ENCODE measurements at regions not wholly inside any gene's neighbourhood (a gene's known extent, or its start where the extent isn't known, plus 50 kb on each side); places are given as distances from the start of the nearest gene placed in this dataset.
"Not testable (repeated sequence)": the region's sequence is repeated elsewhere in the genome, so short reads cannot be mapped to it uniquely, and the experiment has no call there.

DNA sequence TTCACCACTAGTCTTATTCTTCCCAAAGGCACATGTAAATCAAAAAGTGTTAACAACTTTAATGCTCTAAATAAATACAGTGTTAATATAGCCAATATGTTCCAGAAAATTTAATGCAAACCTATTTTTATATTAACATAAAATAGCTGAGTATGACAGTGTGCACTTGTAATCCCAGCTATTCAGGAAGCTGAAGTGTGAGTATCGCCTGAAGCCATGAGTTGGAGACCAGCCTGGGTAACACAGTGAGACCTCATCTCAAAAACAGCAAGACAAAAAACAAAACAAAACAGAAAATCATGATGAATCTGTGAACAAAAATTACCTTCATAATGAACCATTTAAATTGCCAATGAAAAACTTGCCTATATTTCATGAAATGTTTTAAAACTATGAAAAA lies 798.9 kb downstream of the SLC6A15 start:
- no peak for DNase-seq

GRCh38 chr12:84103886-84104285 lies 808.7 kb downstream of the SLC6A15 start:
- not testable (repeated sequence) for DNase-seq

GRCh38 chr12:84101963-84102362 lies 810.6 kb downstream of the SLC6A15 start:
- DNase-seq: not testable (repeated sequence)

DNA sequence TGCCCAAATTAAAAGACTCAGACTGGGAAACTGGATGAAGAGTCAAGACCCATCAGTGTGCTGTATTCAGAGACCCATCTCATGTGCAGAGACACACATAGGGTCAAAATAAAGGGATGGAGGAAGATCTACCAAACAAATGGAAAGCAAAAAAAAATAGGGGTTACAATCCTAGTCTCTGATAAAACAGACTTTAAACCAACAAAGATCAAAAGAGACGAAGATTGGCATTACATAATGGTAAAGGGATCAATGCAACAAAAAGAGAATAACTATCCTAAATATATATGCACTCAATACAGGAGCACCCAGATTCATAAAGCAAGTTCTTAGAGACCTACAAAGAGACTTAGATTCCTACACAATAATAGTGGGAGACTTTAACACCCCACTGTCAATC lies 813.0 kb downstream of the SLC6A15 start:
- DNase-seq: not testable (repeated sequence)

GRCh38 chr12:84091651-84092050 lies 820.9 kb downstream of the SLC6A15 start:
- no peak for DNase-seq

DNA sequence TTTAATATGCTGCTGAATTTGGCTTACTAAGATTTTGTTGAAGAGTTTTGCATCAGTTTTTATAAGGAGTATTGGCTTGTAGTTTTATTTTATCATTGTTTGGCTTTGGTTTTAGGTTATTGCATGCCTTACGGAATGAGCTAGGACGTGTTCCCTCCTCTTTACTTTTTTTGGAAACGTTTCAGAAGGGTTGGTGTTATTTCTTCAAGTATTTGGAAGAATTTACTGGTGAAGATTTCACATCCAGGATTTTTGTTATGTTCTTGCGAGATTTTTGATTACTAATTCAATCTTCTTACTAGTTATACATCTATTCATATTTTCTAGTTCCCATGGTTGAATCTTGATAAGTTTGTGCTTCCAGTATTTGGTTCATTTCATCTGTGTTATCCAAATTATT lies 823.2 kb downstream of the SLC6A15 start:
- no peak for DNase-seq

- DNase-seq: no peak
These were observed 827.6 kb downstream of the SLC6A15 start for GRCh38 chr12:84085046-84085445.

- DNase-seq: no peak
These were observed 833.0 kb downstream of the SLC6A15 start for GRCh38 chr12:84079626-84080025.

- DNase-seq: no peak
These were observed 834.9 kb downstream of the SLC6A15 start for GRCh38 chr12:84077679-84078078.

DNA sequence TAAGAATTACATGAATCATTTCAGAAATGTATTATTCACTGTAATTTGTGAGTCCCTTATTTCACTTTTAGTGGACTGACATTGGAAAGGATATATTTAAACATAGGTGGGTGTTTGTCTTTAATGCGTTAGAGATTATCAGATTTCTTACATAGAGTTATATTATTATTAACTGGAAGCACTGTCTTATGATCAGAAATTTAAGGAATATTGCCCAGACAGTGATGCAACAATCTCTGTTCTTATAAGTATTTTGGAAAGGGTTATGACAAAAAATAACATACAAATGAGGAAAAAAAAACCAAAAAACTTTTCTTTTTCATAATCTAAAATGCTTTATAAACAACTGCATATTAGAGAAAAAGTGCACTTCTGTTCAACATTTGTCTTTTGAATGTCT lies 836.6 kb downstream of the SLC6A15 start:
- no peak for DNase-seq

DNA sequence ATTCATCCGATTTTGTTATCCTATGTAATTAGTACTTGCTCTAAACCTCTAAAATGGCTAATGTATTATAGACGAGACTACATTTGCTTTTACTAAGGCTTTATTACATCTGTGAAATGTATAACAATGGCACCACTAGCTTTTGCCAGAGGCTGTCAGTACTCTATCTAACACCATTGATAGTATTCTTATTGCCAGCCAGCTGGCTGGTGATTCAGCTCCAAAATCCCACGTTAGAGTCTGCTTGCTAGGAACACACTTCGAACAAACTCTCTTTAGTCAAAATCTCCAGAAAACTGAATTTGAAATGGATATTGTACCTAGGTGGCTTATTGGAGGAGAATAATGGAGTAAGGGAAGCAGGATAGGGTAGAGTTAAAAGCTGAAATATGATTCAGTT lies 839.2 kb downstream of the SLC6A15 start:
- no peak for DNase-seq

- no peak for DNase-seq
These were observed 839.6 kb downstream of the SLC6A15 start for GRCh38 chr12:84072961-84073360.

GRCh38 chr12:84070292-84070691 lies 842.3 kb downstream of the SLC6A15 start:
- no peak for DNase-seq

- no peak for DNase-seq
These were observed 842.9 kb downstream of the SLC6A15 start for GRCh38 chr12:84069699-84070098.

DNA sequence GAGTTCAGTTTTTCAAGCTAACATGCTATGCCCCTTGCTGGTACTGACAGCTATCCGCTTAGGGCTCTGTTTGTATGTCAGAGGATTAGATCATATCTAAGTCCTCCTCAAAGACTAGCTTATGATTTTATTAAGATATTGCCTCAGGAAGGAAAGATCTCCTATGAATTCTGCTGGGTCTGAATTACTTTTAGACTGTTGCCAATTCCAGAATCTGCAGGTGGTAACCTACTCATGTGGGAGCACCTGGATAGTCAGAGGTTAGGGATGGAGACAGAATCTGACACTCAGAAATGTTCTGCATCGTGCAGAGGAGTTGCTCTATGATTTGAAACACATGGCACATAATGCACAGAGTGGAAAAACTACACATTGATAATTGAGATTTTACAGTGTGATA lies 843.4 kb downstream of the SLC6A15 start:
- DNase-seq: no peak

DNA sequence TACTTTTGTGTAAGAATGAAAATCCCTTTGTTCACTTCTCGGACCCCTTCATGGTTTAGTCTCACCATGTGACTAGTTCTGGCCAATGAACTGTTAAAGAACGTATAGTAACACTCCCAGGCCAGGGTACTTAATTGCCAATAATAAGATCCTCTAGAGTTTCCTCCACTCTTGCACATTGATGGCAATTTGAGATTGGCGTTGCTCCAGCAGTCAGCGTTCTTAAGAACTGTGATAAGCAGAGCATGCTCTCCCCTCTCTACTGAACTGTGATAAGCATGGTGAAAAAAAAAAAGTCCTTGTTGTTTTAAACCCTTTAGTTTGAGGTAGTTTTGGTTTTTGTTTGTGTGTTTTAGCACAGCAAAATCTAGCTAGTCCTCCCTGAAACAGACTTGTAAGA lies 854.5 kb downstream of the SLC6A15 start:
- no peak for DNase-seq

- no peak for DNase-seq
These were observed 857.8 kb downstream of the SLC6A15 start for GRCh38 chr12:84054811-84055210.

DNA sequence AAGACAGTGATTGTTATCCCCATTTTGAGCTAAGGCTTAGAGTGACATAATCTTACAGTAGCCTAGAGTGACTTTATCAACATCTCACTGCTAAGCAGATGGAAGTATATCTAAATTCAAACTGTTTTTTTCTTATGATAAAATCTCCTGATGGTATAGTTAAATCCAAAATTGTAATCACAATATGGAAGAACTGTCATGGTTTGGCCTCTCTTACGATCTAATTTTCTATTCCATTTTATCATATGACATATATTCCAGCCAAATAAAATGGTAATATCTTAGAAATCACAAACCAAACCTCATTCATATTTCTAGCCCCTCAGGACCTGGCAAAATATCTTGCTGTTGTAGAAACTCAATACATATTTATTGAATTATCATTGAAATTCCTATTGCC lies 864.7 kb downstream of the SLC6A15 start:
- no peak for DNase-seq

DNA sequence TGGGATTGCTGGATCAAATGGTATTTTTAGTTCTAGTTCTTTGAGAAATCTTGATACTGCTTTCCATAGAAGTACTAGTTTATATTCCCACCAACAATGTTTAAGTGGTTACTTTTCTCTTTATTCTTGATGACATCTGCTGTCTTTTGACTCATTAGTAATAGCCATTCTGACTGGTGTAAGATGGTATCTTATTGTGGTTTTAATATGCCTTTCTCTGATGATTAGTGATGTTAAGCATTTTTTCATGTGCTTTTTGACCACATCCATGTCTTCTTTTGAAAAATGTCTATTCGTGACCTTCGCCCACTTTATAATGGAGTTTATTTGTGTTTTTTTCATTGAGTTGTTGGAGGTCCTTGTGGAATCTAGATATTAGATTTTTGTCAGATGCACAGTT lies 865.7 kb downstream of the SLC6A15 start:
- DNase-seq: no peak

- no peak for DNase-seq
These were observed 869.2 kb downstream of the SLC6A15 start for GRCh38 chr12:84043355-84043754.

- DNase-seq: no peak
These were observed 874.4 kb downstream of the SLC6A15 start for GRCh38 chr12:84038242-84038641.

GRCh38 chr12:84036912-84037311 lies 875.7 kb downstream of the SLC6A15 start:
- no peak for DNase-seq

- DNase-seq: no peak
These were observed 876.8 kb downstream of the SLC6A15 start for GRCh38 chr12:84035766-84036165.

GRCh38 chr12:84034871-84035270 lies 877.7 kb downstream of the SLC6A15 start:
- no peak for DNase-seq

GRCh38 chr12:84033162-84033561 lies 879.4 kb downstream of the SLC6A15 start:
- DNase-seq: no peak

GRCh38 chr12:84018556-84019179 lies 893.9 kb downstream of the SLC6A15 start:
- not testable (repeated sequence) for DNase-seq
